Stimulated activated naive CD4-positive, alpha-beta T cell (primary cell): ENCODE measurements at regions not wholly inside any gene's neighbourhood (a gene's known extent, or its start where the extent isn't known, plus 50 kb on each side); places are given as distances from the start of the nearest gene placed in this dataset.
A peak's percentile ranks its signal among the peaks of the same experiment; 100 is the strongest.

Experiments
- DNase-seq, 6 experiments: peaks; one replicate each; lab custom pipeline; 2025; lab: John Stamatoyannopoulos, UW

DNA sequence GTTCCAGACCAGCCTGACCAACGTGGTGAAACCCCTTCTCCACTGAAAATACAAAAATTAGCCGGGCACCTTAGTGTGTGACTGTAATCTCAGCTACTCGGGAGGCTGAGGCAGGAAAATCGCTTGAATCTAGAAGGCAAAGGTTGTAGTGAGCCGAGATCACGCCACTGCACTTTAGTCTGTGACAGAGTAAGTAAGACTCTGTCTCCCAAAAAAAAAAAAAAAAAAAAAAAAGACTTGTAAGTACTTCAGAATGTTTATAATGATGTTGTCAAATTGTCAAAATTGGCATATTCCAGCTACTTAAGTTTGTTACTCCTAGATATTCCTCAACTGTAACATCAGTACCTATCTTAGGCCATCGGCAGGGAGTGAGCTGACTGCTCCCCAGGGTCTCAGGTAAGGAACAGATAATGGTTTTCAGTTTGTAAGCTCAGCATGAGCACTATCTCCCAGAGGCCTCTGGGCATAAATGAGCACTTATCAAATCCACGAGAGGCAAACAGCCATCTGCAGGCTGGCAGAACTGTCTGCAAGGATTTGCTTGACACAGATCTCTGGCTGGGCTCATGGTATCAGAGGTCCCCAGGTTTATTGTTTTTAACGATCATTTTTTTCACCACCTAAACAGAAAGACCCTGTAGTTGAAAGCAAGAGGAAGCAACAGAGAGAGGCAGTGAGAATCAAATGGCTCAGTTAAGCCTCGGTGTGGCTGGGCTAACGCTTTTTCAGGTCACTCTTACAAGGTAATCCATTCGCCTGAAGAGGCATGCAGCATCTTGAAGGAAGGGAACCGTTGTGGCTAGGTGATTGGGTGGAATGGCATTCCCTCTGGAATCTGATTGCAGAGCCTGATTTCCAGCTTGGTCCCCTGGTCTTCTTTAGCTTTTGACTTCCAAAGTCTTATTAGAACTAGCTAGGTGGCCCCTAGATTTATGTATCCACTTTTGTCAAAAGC lies 115.9 kb downstream of the LY86 start:
- DNase-seq, result no peak

GRCh38 chr6:6705061-6705425 lies 116.5 kb downstream of the LY86 start:
- no peak for DNase-seq

DNA sequence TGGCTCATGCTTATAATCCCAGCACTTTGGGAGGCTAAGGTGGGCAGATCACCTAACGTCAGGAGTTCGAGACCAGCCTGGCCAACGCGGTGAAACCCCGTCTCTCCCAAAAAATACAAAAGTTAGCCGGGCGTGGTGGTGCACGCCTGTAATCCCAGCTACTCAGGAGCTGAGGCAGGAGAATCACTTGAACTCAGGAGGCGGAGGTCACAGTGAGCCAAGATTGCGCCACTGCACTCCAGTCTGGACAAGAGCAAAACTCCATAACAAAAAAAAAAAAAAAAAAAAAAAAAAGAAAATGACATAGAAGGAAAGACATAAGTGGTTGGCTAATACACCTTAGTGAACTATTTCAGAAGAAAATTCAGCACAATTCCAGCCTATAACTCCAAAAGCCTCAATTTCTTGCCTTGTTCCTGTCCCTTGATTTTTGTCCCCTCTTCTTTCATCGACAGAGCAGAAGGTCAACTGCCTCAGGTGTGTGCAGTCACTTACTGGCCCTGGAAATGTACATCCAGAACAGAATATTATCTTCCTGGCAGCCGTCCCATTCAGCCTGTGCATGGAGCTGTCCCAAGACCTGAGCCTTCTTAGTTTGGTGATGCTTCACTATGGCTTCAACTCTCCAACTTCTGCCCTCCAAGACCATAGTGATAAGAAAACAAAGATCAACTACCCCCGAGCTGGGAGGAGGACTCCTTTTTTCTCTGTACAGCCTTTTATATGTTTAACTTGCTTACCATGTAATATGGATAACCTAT lies 117.6 kb downstream of the LY86 start:
- DNase-seq, result no peak

- no peak for DNase-seq
These were observed 118.6 kb downstream of the LY86 start for GRCh38 chr6:6707143-6707542.

- DNase-seq, result no peak
These were observed 120.6 kb downstream of the LY86 start for GRCh38 chr6:6709106-6709505.

DNA sequence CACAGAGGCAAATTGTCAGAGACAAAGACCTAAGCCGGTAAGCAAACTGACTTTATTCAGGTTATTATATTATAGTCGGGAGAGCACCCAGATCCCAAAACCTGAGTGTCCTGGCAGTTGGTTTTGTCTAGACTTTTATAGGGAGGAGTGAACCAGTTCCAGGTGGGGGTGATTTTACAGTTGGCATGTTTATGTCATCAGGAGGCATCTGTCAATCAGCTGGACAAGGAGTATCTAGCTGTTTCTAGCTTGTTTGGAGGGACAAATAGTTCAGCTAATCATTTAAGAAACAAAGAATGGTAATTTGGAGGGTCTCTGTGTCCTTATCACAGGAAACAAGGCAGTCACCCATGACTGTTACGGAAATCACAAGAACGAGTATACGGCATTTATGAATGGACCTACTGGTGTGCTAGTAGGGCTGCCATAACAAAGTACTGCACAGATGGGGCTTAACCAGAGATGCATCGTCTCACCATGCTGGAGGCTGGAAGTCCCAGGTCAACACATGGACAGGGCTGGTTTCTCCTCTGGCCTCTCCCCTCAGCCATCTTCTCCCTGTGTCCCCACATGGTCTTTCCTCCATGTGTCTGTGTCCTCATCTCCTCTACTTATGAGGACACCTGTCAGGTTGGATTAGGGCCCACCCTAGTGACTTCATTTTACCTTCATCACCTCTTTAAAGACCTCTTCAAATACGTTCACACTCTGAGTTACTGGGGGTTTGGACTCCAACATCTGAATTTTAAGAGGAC lies 122.7 kb downstream of the LY86 start:
- no peak for DNase-seq

DNA sequence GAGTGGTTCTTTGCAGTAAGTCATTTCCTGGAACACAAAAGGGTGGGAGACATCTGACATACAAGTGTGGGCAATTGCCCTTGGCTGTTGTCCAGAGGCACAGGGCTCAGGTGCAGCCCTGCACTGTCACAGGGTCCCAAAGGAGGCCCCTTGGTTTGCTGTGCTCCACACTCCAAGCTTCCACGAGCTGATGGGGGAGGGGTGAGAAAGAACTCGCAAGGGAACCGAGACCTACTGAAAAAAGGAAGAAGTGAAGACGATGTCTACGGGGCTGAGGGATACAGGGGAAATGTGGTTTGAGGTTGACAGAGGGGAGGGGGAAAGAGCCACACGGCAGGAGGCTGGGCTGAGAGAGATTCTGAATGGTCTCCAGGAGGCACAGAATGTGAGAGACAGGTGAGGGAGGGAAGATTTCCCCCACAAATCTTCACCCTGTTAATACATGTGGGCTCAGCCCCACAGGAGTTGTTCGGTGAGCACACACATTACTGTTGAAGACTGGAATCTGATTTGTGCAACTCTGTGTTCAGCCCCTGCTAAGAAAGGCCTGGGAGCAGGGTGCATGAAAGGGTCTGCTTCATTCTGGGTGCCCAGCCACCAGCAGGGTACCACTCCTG lies 123.4 kb downstream of the LY86 start:
- peak in 3 of 6 experiments; percentile 6 to 41 (median 17) for DNase-seq

DNA sequence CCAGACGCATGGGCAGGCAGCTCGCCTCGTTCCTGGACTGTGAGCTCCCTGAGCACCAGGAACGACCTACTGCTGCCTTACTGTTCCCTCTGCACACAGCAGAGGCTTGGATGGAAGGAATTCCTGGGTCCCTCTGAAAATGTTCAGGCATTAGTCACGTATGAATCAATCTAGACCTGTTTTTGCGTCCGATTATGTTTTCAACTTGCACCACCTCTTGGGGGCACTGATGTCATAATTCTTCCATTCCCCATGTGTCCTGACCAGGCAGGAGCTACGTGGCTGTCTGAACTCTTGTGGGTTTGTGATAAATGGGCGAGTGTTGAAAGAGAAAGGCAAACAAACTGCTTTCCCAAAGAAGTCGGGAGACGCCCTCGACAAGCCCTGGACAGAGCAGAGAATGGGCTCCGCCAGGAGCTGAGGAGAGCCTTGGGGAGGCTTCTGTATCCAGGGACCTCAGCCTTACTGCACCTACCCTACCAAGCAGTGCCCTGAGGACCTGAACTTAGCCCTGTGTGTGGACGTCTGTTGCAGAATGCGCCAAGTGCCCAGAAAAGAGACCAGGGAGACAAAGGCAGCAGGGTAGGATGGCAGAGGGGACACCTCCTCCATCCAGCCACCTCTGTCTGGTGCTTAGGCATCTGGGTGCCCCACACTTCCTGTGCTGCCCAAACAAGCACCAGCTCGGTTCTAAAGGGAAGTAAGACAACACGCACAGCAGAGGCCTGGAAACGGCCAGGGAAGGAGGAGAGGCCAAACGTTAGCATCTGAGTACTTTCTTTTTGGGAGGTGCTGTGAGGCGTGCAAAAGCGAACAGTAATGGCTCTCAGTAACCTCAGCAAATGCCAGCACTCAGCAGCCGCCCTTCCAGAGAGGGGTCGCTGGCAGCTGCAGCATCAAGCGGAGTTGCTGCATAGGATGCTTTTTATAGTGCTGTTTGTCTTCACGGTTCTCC lies 124.2 kb downstream of the LY86 start:
- peak in 1 of 6 experiments; percentile 25 for DNase-seq

DNA sequence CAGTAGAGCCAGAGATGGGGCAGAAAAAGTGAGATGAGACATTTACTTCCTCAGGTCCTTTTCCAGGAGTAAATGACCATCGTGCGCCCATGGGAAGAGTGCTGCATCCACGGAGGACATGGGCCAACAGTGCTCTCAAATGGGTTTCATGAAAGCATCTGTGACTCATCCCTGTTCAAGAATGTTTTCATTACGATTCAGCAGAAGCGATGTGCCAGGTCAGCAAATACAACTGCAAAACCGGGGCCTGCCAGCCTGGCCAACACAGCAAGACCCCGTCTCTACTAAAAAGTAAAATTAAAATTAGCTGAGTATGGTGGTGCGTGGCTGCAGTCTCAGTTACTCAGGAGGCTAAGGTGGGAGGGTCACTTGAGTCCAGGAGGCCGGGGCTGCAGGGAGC lies 125.1 kb downstream of the LY86 start:
- no peak for DNase-seq

DNA sequence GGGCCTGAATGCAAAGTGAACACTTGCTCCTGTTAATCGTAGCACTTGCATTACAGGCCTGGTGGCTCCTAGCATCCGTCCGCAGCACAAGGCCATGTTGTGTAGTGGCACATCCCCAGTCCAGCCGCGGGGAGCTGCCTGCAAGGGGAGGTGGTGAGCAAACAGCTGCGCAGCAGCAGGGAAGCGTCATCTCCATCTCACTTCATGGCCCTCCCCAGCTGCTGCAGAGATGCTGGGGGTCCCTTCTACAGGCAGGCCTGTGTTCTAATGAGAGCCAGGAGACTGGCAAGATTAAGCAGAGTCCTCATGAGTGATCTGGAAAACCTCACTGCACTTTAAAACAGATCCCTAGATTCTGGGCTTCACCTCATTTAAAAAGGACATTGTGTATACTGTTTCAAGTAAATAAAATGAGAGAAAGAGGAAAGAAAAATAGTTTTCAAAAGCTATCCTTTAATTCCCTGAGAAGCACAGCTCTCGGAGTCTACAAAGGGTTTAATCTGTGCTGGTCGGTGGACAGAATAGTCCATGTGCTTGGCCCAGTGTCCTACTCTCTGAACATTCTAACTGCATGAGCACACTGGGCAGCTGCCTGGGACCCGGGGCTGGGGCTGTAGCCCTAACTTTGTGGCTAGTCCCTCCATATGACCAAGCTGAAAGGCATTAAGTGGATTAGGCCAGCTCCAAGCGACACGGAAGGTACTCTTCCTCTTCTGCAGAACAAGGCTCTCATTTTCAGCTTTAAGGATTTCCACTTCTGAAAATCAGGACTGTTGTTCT lies 125.8 kb downstream of the LY86 start:
- no peak for DNase-seq

GRCh38 chr6:6714953-6715352 lies 126.4 kb downstream of the LY86 start:
- no peak for DNase-seq

GRCh38 chr6:6715465-6715864 lies 126.9 kb downstream of the LY86 start:
- no peak for DNase-seq

DNA sequence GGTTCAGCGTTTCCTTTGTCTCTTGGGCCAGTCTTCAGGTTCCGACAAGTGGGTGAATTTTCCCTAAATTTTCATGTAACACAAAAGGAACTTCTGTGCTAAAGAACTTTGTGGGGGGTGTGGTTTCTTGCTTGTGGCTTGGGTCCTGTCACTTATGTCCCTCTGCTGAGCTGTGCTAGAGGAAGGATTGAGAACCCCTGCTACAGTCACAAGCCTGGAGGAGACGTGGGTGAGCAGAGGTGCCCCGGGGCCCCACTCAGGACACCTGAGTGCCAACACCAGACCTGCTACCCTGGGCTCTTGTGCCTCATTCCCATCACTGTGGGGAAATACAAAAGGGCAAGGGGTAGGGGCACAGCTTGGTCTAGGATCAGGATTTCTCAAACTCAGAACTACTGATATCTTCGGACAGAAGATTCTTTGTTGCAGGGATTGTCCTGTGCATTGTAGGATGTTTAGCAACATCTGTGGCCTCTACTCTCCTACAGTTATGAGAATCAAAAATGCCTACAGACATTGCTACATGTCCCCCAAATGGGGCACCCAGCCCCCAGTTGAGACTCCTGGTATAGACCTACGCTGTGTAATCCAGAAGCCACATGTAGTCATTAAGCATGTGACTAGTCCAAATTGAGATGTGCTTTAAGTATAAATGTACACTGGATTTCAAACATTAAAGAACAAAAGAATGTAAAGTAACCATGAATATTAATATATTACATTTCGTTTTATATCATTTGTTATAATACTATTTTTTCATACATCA lies 128.7 kb downstream of the LY86 start:
- no peak for DNase-seq

DNA sequence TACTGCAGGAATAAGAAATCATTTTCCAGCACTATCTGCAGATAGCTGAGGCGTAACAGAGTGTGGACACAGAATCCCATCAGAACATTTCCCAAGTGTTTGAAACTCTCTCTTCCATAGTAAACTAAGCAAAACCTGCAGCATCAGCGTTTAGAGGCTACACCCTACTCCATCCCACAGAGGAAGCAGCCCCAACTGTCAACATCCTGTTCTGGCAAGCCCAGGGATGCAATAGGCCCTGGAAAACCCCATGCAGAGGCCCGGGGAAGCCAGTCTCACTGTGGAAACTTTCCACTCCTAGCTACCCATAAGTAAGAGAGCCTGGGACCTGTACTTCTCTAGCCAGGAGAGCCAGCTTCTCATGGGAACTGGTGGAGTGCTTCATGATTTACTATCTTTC lies 129.4 kb downstream of the LY86 start:
- DNase-seq, result no peak

GRCh38 chr6:6721606-6722005 lies 133.1 kb downstream of the LY86 start:
- DNase-seq, result no peak

DNA sequence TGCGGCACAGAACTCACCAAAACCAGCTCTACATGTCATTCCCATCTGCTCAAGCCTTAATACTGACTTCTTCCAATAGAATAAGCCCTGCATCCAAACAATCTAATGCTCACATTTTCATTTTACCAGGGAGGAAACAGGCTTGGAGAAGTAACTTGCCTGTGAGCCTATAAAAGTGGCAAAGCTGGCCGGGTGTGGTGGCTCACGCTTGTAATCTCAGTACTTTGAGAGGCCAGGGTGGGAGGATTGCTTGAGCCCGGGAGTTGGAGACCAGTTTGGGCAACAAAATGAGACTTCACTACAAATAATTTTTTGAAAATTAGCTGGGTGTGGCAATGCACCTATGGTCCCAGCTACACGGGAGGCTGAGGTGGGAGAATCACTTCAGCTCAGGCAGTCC lies 133.7 kb downstream of the LY86 start:
- DNase-seq, result no peak

GRCh38 chr6:6723361-6723760 lies 134.8 kb downstream of the LY86 start:
- DNase-seq, result no peak

DNA sequence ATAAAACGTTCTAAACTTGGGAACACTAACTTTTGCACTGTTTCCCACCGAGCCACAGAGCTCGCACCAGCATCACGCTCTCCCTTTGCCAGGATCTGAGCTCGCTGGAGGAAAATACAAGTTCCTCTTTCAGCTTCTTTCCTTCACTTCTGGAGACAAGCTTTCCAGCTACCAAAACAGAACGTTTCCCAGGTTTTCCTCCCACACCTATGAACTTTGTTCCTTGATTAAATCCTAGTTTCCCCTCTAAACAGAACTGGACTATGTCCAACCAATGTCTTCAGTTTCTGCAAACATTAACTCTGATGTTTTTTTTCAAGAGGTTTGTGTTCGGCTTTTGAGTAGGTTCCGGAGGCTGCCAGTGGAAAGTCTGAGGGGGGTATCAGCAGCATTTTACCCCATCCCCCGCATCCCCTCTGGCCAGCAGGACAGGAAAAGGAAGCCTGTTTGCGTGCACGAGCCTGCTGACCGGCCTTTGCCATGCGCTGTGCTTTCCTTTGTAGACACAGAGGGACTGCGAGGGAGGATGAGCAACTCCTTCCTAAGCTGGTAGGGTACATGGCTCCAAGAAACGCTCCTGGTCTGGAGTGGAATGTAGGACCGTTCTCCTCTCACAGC lies 135.5 kb downstream of the LY86 start:
- DNase-seq, result no peak
